Mesothelial cell of epicardium (in vitro differentiated cells): ENCODE measurements at regions not wholly inside any gene's neighbourhood (a gene's known extent, or its start where the extent isn't known, plus 50 kb on each side); places are given as distances from the start of the nearest gene placed in this dataset.
"Not testable (repeated sequence)": the region's sequence is repeated elsewhere in the genome, so short reads cannot be mapped to it uniquely, and the experiment has no call there.

Source experiments
- DNase-seq, 2 experiments: peaks; one replicate each; pipeline ENCODE4 v3.0.0; 2021; ENCODE audit warnings: low spot score in 2 of 2; ENCODE audit not compliant: unreplicated experiment in 2 of 2
- H3K27ac Mint-ChIP-seq: 2 replicates; pipeline ENCODE4 v1.8.0; 2021; ENCODE audit warnings: mixed read lengths
- H3K27me3 Mint-ChIP-seq: 2 replicates; pipeline ENCODE4 v1.8.0; 2021; ENCODE audit warnings: low read depth, mixed read lengths
- H3K36me3 Mint-ChIP-seq: 2 replicates; pipeline ENCODE4 v1.8.0; 2021; ENCODE audit warnings: mixed read lengths
- H3K4me1 Mint-ChIP-seq: 2 replicates; pipeline ENCODE4 v1.8.0; 2021; ENCODE audit warnings: mixed read lengths
- H3K4me3 Mint-ChIP-seq: 2 replicates; pipeline ENCODE4 v1.8.0; 2021; ENCODE audit warnings: mild to moderate bottlenecking, moderate library complexity, mixed read lengths
- H3K9me3 Mint-ChIP-seq: 2 replicates; pipeline ENCODE4 v1.8.0; 2021; ENCODE audit warnings: mixed read lengths
- TF ChIP-seq, protein P1 (sequence below): fragments of 200-600 bp; sonication (generic); IDR thresholded peaks from one replicate; pipeline ENCODE4 v1.5.0; 2021; ENCODE audit warnings: antibody characterized with exemption; ENCODE audit not compliant: unreplicated experiment

DNA sequence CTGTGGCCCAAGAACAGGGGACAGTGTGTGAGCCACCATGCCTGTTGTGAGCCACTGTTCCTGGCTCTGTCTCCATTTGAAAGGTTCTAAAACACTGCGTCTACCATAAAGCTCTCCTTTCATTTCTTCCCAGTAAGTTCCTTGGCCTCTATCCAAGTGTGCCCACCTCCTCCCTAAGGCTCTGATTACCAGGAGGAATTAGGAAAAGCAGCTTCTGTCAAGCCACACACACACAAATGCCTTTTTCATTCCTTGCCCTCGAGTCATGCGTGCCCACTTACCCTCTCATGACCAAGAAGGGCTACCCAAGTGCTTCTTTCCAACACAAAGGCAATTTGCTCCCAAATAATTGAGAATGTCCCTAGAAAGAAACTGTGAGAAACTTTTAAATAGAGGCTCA lies 70.8 kb upstream of the PARD3 start:
- Mint-ChIP-seq H3K4me3 (no peak overlapping the region), H3K27me3 (no peaks in the 10 kb centered on the region), H3K27ac (peak overlapping the region; percentile 17), H3K36me3 (no peaks in the 10 kb centered on the region), H3K4me1 (peaks cover 16% of the 10 kb centered on the region), H3K9me3 (peaks cover 10% of the 10 kb centered on the region)
- DNase-seq = no peak
- TF ChIP-seq, protein P1, sequence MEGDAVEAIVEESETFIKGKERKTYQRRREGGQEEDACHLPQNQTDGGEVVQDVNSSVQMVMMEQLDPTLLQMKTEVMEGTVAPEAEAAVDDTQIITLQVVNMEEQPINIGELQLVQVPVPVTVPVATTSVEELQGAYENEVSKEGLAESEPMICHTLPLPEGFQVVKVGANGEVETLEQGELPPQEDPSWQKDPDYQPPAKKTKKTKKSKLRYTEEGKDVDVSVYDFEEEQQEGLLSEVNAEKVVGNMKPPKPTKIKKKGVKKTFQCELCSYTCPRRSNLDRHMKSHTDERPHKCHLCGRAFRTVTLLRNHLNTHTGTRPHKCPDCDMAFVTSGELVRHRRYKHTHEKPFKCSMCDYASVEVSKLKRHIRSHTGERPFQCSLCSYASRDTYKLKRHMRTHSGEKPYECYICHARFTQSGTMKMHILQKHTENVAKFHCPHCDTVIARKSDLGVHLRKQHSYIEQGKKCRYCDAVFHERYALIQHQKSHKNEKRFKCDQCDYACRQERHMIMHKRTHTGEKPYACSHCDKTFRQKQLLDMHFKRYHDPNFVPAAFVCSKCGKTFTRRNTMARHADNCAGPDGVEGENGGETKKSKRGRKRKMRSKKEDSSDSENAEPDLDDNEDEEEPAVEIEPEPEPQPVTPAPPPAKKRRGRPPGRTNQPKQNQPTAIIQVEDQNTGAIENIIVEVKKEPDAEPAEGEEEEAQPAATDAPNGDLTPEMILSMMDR = no peak

- H3K27ac Mint-ChIP-seq = peak overlapping the region; percentile 57
- peaks cover 10% of the 10 kb centered on the region for H3K9me3 Mint-ChIP-seq
- H3K27me3 Mint-ChIP-seq = no peaks in the 10 kb centered on the region
- no peaks in the 10 kb centered on the region for H3K36me3 Mint-ChIP-seq
- peaks cover 16% of the 10 kb centered on the region for H3K4me1 Mint-ChIP-seq
- no peak for DNase-seq
- no peak overlapping the region for H3K4me3 Mint-ChIP-seq
- TF ChIP-seq, protein P1 = no peak
These were observed 69.9 kb upstream of the PARD3 start for GRCh38 chr10:34885011-34885410.

DNA sequence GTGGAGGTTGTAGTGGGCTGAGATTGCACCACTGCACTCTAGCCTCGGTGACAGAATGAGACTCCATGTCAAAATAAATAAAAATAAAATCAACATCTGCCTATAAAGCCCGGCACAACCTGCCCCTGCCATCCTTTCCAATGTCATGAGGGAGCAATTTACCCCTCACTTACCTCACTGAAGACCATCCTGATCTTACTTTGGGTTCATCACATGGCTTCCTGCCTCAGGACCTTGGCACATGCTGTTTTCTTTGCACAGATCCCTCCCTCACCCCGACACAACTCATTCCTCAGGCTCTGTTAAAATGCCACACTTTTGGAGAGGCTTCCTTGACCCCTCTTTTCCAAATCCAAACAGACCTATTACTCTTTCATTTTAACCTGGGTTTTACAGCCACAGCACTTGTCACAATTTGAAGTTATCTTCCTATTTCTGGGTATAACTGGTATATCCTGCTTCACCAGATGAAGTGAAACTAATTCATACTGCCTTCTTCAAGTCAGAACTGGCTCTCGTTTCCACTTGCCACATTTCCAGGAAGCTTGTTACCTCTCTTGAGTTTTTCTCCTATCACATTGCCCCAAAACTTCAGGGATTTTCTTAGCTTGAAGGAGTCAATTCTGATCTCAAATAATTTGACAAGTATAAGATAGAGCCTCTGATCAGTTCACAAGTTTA lies 69.3 kb upstream of the PARD3 start:
- no peaks in the 10 kb centered on the region for H3K36me3 Mint-ChIP-seq
- H3K9me3 Mint-ChIP-seq = peaks cover 10% of the 10 kb centered on the region
- no peak for DNase-seq
- no peak overlapping the region for H3K4me3 Mint-ChIP-seq
- TF ChIP-seq, protein P1 = no peak
- H3K27ac Mint-ChIP-seq = peak overlapping the region; percentile 71
- H3K4me1 Mint-ChIP-seq = peaks cover 16% of the 10 kb centered on the region
- H3K27me3 Mint-ChIP-seq = no peaks in the 10 kb centered on the region

DNA sequence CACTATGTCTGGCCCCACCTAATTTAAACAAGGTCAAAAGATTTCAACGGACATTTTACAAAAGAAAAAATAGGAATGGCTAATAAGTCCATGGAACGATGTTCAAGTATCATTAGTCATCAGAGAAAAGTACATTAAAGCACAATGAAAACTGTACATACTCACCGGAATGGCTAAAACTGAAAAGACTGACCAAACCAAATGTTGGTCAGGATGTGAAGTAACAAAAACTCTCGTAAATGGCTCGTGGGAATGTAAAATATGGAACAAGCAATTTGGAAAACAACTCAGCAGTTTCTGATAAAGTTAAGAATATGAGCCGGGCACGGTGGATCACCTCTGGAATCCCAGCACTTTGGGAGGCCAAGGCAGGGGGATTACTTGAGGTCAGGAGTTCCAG lies 65.7 kb upstream of the PARD3 start:
- DNase-seq = no peak
- Mint-ChIP-seq H3K27ac (no peak overlapping the region), H3K4me1 (peaks cover 11% of the 10 kb centered on the region), H3K9me3 (peaks cover 4% of the 10 kb centered on the region), H3K4me3 (no peak overlapping the region), H3K36me3 (no peaks in the 10 kb centered on the region), H3K27me3 (no peaks in the 10 kb centered on the region)
- TF ChIP-seq, protein P1 = no peak

GRCh38 chr10:34878651-34879050 lies 63.6 kb upstream of the PARD3 start:
- not testable (repeated sequence) for H3K27ac Mint-ChIP-seq, H3K4me3 Mint-ChIP-seq, H3K4me1 Mint-ChIP-seq, H3K9me3 Mint-ChIP-seq, H3K27me3 Mint-ChIP-seq, DNase-seq, H3K36me3 Mint-ChIP-seq

DNA sequence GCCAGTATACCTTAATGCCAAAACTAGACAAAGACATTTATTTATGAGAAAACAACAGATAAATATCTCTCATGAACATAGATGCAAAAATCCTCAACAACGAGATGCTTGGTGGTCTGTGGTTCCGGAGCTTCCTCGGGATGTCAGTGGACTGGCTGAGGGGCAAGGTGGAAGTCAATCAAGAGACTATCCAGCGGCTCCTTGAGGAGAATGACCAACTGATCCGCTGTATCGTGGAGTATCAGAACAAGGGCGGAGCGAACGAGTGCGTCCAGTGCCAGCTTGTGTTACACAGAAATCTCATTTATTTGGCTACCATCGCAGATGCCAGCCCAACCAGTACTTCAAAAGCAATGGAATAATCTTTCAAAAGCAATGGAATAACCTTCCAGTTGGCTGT lies 60.0 kb upstream of the PARD3 start:
- peaks cover 8% of the 10 kb centered on the region for H3K9me3 Mint-ChIP-seq
- H3K27me3 Mint-ChIP-seq = no peaks in the 10 kb centered on the region
- no peak for DNase-seq
- no peak overlapping the region for H3K27ac Mint-ChIP-seq
- H3K4me1 Mint-ChIP-seq = no peaks in the 10 kb centered on the region
- TF ChIP-seq, protein P1 = no peak
- H3K4me3 Mint-ChIP-seq = no peak overlapping the region
- peaks cover 2% of the 10 kb centered on the region for H3K36me3 Mint-ChIP-seq
